ENCODE measurements at regions not wholly inside any gene's neighbourhood (a gene's known extent, or its start where the extent isn't known, plus 50 kb on each side); places are given as distances from the start of the nearest gene placed in this dataset.
"Not testable (repeated sequence)": the region's sequence is repeated elsewhere in the genome, so short reads cannot be mapped to it uniquely, and the experiment has no call there.

- DNase-seq (ENCODE audit: low spot score): no peak
These were observed 56.3 kb upstream of the ZNF92 start for GRCh38 chr7:65317372-65317771.

- no peak for DNase-seq (ENCODE audit: low spot score)
These were observed 62.9 kb upstream of the ZNF92 start for GRCh38 chr7:65310761-65311160.

GRCh38 chr7:65308300-65308678, 65.4 kb upstream of the ZNF92 start:
- DNase-seq (ENCODE audit: low spot score): no peak

GRCh38 chr7:65307651-65308299, 65.9 kb upstream of the ZNF92 start:
- peak; percentile 77 for DNase-seq (ENCODE audit: low spot score)

GRCh38 chr7:65304175-65304574, 69.5 kb upstream of the ZNF92 start:
- DNase-seq (ENCODE audit: low spot score): no peak

GRCh38 chr7:65302883-65303282, 70.8 kb upstream of the ZNF92 start:
- no peak for DNase-seq (ENCODE audit: low spot score)

- no peak for DNase-seq (ENCODE audit: low spot score)
These were observed 72.6 kb upstream of the ZNF92 start for GRCh38 chr7:65301007-65301406.

GRCh38 chr7:65295409-65295808, 78.2 kb upstream of the ZNF92 start:
- no peak for DNase-seq (ENCODE audit: low spot score)

- not testable (repeated sequence) for DNase-seq (ENCODE audit: low spot score)
These were observed 83.3 kb upstream of the ZNF92 start for GRCh38 chr7:65290340-65290739.

- DNase-seq (ENCODE audit: low spot score): no peak
These were observed 86.6 kb upstream of the ZNF92 start for GRCh38 chr7:65287023-65287422.

GRCh38 chr7:65285906-65286864, 87.5 kb upstream of the ZNF92 start:
- DNase-seq (ENCODE audit: low spot score): no peak

- not testable (repeated sequence) for DNase-seq (ENCODE audit: low spot score)
These were observed 88.4 kb upstream of the ZNF92 start for GRCh38 chr7:65285241-65285640.

GRCh38 chr7:65279795-65280194, 93.9 kb upstream of the ZNF92 start:
- no peak for DNase-seq (ENCODE audit: low spot score)

GRCh38 chr7:65276822-65277221, 96.8 kb upstream of the ZNF92 start:
- no peak for DNase-seq (ENCODE audit: low spot score)

- not testable (repeated sequence) for DNase-seq (ENCODE audit: low spot score)
These were observed 102.2 kb upstream of the ZNF92 start for GRCh38 chr7:65271502-65271901.

GRCh38 chr7:65269150-65269856, 104.4 kb upstream of the ZNF92 start:
- peak; percentile 95 for DNase-seq (ENCODE audit: low spot score)

- no peak for DNase-seq (ENCODE audit: low spot score)
These were observed 104.9 kb upstream of the ZNF92 start for GRCh38 chr7:65268782-65269149.

GRCh38 chr7:65265933-65266519, 107.6 kb upstream of the ZNF92 start:
- DNase-seq (ENCODE audit: low spot score): no peak

- DNase-seq (ENCODE audit: low spot score): no peak
These were observed 109.4 kb upstream of the ZNF92 start for GRCh38 chr7:65264258-65264657.

GRCh38 chr7:65260673-65261072, 113.0 kb upstream of the ZNF92 start:
- DNase-seq (ENCODE audit: low spot score): not testable (repeated sequence)

- DNase-seq (ENCODE audit: low spot score): not testable (repeated sequence)
These were observed 113.7 kb upstream of the ZNF92 start for GRCh38 chr7:65259864-65260525.

- DNase-seq (ENCODE audit: low spot score): no peak
These were observed 119.6 kb upstream of the ZNF92 start for GRCh38 chr7:65254061-65254460.

Data from ecto neural progenitor cell (in vitro differentiated cells).